Smooth muscle cell (in vitro differentiated cells): ENCODE measurements at regions not wholly inside any gene's neighbourhood (a gene's known extent, or its start where the extent isn't known, plus 50 kb on each side); places are given as distances from the start of the nearest gene placed in this dataset.
"Not testable (repeated sequence)": the region's sequence is repeated elsewhere in the genome, so short reads cannot be mapped to it uniquely, and the experiment has no call there.

Experiments used
- DNase-seq: peaks from one replicate; lab custom pipeline; 2025; ENCODE audit not compliant: unreplicated experiment; lab: John Stamatoyannopoulos, UW
- H2AFZ ChIP-seq: fragments of 200-600 bp; sonication (generic); 2 replicates; pipeline ENCODE4 v1.6.0; 2016; ENCODE audit warnings: antibody characterized with exemption, low read depth, mild to moderate bottlenecking
- H3F3A ChIP-seq: fragments of 200-600 bp; sonication (generic); 2 replicates; pipeline ENCODE4 v1.6.0; 2017; ENCODE audit warnings: antibody characterized with exemption, low read depth
- H3K27ac ChIP-seq: fragments of 200-600 bp; sonication (generic); 2 replicates; pipeline ENCODE4 v1.5.1; 2016; ENCODE audit warnings: low read depth, mild to moderate bottlenecking
- H3K27me3 ChIP-seq: fragments of 200-600 bp; sonication (generic); 2 replicates; pipeline ENCODE4 v1.6.1; 2016; ENCODE audit warnings: low read depth, mild to moderate bottlenecking
- H3K36me3 ChIP-seq: fragments of 200-600 bp; sonication (generic); 2 replicates; pipeline ENCODE4 v1.5.1; 2016; ENCODE audit warnings: low read depth
- H3K4me1 ChIP-seq: fragments of 200-600 bp; sonication (generic); 2 replicates; pipeline ENCODE4 v1.5.1; 2016; ENCODE audit warnings: low read depth
- H3K4me2 ChIP-seq: fragments of 200-600 bp; sonication (generic); 2 replicates; pipeline ENCODE4 v1.6.0; 2016; ENCODE audit warnings: mild to moderate bottlenecking
- H3K4me3 ChIP-seq: fragments of 200-600 bp; sonication (generic); 2 replicates; pipeline ENCODE4 v1.5.1; 2016; ENCODE audit warnings: mild to moderate bottlenecking
- H3K79me2 ChIP-seq: fragments of 200-600 bp; sonication (generic); 2 replicates; pipeline ENCODE4 v1.6.0; 2016; ENCODE audit warnings: low read depth, mild to moderate bottlenecking
- H3K9ac ChIP-seq: fragments of 200-600 bp; sonication (generic); 2 replicates; pipeline ENCODE4 v1.6.0; 2016; ENCODE audit warnings: low read depth
- H3K9me3 ChIP-seq: fragments of 200-600 bp; sonication (generic); replicated peaks from 2 replicates; pipeline ENCODE4 v1.5.1; 2016; ENCODE audit warnings: low read depth
- H4K20me1 ChIP-seq: fragments of 200-600 bp; sonication (generic); 2 replicates; pipeline ENCODE4 v1.6.0; 2016; ENCODE audit warnings: low read depth
- WGBS: methylation state at CpG from one replicate; pipeline ENCODE4 v1.1.7; 2016; ENCODE audit warnings: low lambda C conversion rate; 5-methylcytosine and 5-hydroxymethylcytosine counted together
- TF ChIP-seq, protein P1 (sequence below): fragments of 200-600 bp; sonication (generic); IDR thresholded peaks from 2 replicates; pipeline ENCODE4 v1.5.1; 2017; ENCODE audit warnings: borderline replicate concordance, mild to moderate bottlenecking, antibody characterized with exemption; ENCODE audit not compliant: insufficient read depth, poor library complexity, severe bottlenecking

DNA sequence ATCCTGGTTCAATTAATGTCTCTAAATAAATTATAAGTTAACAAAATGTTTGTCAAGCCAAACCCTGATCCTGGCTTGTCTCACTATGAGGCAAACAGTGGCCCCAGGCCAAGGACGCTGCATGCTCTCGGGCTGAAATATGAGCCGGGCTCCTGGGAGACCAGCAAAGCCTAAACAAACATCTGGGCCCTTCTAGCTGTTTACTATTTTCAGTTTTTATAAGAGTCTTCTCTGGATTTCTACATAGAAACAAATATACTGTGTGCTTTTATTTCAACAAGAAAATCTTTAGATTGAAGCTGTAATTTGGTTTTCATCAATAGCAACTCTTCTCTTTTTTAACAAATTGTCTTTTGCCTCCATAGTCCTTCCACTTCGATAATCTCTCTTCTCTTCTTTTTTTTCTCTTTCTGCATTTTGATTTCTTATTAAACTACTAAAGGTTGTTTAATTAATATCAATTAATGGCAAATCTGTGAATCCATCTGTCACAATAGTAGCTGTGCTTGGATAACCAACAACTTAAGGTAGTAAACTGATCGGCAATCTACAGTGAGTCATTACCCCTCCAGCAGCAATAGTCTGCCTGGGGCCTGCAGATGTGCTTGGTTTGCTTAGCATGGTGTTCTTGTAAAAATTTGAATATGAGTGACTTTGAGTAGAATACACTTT lies 83.3 kb upstream of the DNAJC1 start:
- no peaks in the 10 kb centered on the region for H3K36me3 ChIP-seq
- peaks cover 9% of the 10 kb centered on the region for H3K4me1 ChIP-seq
- no peaks in the 10 kb centered on the region for H4K20me1 ChIP-seq
- H2AFZ ChIP-seq: peak overlapping the region; percentile 2
- H3K27ac ChIP-seq: peak overlapping the region; percentile 62
- peak overlapping the region; percentile 6 for H3K4me3 ChIP-seq
- TF ChIP-seq, protein P1, sequence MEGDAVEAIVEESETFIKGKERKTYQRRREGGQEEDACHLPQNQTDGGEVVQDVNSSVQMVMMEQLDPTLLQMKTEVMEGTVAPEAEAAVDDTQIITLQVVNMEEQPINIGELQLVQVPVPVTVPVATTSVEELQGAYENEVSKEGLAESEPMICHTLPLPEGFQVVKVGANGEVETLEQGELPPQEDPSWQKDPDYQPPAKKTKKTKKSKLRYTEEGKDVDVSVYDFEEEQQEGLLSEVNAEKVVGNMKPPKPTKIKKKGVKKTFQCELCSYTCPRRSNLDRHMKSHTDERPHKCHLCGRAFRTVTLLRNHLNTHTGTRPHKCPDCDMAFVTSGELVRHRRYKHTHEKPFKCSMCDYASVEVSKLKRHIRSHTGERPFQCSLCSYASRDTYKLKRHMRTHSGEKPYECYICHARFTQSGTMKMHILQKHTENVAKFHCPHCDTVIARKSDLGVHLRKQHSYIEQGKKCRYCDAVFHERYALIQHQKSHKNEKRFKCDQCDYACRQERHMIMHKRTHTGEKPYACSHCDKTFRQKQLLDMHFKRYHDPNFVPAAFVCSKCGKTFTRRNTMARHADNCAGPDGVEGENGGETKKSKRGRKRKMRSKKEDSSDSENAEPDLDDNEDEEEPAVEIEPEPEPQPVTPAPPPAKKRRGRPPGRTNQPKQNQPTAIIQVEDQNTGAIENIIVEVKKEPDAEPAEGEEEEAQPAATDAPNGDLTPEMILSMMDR: no peak
- no peaks in the 10 kb centered on the region for H3K9me3 ChIP-seq
- peak overlapping the region; percentile 70 for H3K4me2 ChIP-seq
- H3K79me2 ChIP-seq: no peaks in the 10 kb centered on the region
- WGBS: 19% methylated on average over 5 of the region's 5 CpGs
- H3K27me3 ChIP-seq: no peaks in the 10 kb centered on the region
- H3K9ac ChIP-seq: no peak overlapping the region
- no peaks in the 10 kb centered on the region for H3F3A ChIP-seq
- peak; percentile 2 for DNase-seq

DNA sequence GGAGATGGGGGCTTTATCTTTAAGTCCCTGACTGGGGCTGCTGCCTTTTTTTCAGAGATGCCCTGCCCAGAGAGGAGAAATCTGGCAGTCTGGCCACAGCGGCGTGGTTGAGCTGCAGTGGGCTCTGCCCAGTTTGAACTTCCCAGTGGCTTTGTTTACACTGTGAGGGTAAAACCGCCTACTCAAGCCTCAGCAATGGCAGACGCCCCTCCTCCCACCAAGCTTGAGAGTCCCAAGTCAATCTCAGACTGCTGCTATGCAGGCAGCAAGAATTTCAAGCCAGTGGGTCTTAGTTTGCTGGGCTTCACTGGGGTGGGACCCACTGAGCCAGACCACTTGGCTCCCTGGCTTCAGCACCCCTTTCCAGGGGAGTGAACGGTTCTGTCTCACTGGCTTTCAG lies 76.4 kb upstream of the DNAJC1 start:
- H3K36me3 ChIP-seq, H4K20me1 ChIP-seq, DNase-seq, H3K9ac ChIP-seq, H3K27ac ChIP-seq, H3K4me2 ChIP-seq, H3K79me2 ChIP-seq, H3K27me3 ChIP-seq, H3K9me3 ChIP-seq, H3K4me3 ChIP-seq, H3F3A ChIP-seq, H2AFZ ChIP-seq, H3K4me1 ChIP-seq: not testable (repeated sequence)
- WGBS: 28% methylated on average over 5 of the region's 5 CpGs

DNA sequence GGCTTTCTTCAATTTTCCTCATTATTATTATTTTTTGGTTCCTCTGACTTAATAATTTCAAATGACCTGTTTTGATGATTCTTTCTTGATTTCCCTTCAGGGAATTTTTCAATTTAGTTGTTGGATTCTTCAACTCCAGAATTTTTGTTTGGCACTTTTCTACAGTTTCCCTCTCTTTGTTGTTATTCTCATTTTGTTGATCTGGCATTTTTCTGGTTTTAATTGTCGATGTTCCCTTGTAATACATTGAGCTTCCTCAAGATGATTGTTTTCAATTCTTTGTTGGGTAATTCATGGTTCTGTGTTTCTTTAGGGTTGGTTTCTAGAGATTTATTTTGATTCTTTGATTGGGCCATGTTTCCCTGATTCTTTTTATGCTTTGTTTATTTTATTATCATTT lies 67.8 kb upstream of the DNAJC1 start:
- Histone ChIP-seq H2AFZ (no peak overlapping the region), H3K9ac (no peak overlapping the region), H3K4me2 (no peak overlapping the region), H3K79me2 (no peaks in the 10 kb centered on the region), H3K9me3 (peaks cover 5% of the 10 kb centered on the region), H3K36me3 (no peaks in the 10 kb centered on the region), H3F3A (no peaks in the 10 kb centered on the region), H3K27ac (no peak overlapping the region), H4K20me1 (no peaks in the 10 kb centered on the region), H3K27me3 (no peaks in the 10 kb centered on the region), H3K4me1 (no peaks in the 10 kb centered on the region), H3K4me3 (no peak overlapping the region)
- TF ChIP-seq, protein P1: no peak
- DNase-seq: no peak
- WGBS: 93% methylated on average over 1 of the region's 1 CpG

DNA sequence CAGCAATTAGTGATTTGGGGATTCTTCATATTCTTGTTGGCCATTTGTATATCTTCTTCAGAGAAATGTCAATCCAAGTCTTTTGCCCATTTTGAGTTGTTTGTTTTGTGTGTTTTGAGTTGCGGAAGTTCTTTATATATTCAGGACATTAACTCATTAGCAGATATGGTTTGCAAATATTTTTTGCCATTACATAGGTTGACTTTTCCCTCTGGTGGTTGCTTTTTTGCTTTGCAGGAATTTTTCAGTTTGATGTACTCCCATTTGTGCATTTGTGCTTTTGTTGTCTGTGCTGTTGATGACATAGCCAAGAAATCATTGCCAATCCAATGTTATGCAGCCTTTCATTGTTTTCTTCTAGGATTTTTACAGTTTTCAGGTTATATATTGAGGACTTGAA lies 63.6 kb upstream of the DNAJC1 start:
- TF ChIP-seq, protein P1: no peak
- peaks cover 5% of the 10 kb centered on the region for H3K9me3 ChIP-seq
- H3F3A ChIP-seq: no peaks in the 10 kb centered on the region
- H3K9ac ChIP-seq: no peak overlapping the region
- H4K20me1 ChIP-seq: no peaks in the 10 kb centered on the region
- no peaks in the 10 kb centered on the region for H3K4me1 ChIP-seq
- no peak overlapping the region for H3K4me2 ChIP-seq
- no peak for DNase-seq
- H3K27ac ChIP-seq: no peak overlapping the region
- H2AFZ ChIP-seq: no peak overlapping the region
- no peaks in the 10 kb centered on the region for H3K79me2 ChIP-seq
- H3K27me3 ChIP-seq: no peaks in the 10 kb centered on the region
- H3K4me3 ChIP-seq: no peak overlapping the region
- WGBS: 95% methylated on average over 1 of the region's 1 CpG
- no peaks in the 10 kb centered on the region for H3K36me3 ChIP-seq

DNA sequence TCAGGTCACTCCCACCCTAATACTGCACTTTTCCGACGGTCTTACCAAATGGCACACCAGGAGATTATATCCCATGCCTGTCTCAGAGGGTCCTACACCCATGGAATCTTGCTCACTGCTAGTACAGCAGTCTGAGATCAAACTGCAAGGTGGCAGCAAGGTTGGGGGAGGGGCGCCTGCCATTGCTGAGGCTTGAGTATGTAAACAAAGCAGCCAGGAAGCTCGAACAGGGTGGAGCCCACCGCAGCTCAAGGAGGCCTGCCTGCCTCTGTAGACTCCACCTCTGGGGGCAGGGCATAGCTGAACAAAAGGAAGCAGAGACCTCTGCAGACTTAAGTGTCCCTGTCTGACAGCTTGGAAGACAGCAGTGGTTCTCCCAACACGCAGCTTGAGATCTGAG lies 57.5 kb upstream of the DNAJC1 start:
- H3K4me2 ChIP-seq: not testable (repeated sequence)

More for the DNA sequence above, 57.5 kb upstream of the DNAJC1 start:
- H3F3A ChIP-seq, H2AFZ ChIP-seq, H3K4me1 ChIP-seq, H3K9ac ChIP-seq, H3K27me3 ChIP-seq, DNase-seq, H3K4me3 ChIP-seq, H3K36me3 ChIP-seq, H4K20me1 ChIP-seq, H3K9me3 ChIP-seq, H3K27ac ChIP-seq, H3K79me2 ChIP-seq: not testable (repeated sequence)
- 85% methylated on average over 6 of the region's 6 CpGs for WGBS
